OCI-LY7 (cell line): ENCODE measurements at regions not wholly inside any gene's neighbourhood (a gene's known extent, or its start where the extent isn't known, plus 50 kb on each side); places are given as distances from the start of the nearest gene placed in this dataset.

Experiments used
- EZH2phosphoT487 ChIP-seq: fragments of 200-600 bp; sonication (generic); IDR thresholded peaks from 2 replicates; pipeline ENCODE4 v1.6.1; 2018; ENCODE audit warnings: low read depth, borderline replicate concordance, mild to moderate bottlenecking, mixed run types, antibody characterized with exemption, low read length, moderate library complexity, mixed read lengths
- TF ChIP-seq, protein P1 (sequence below): fragments of 200-600 bp; sonication (generic); conservative IDR thresholded peaks from 2 replicates; pipeline ENCODE4 v1.5.1; 2014; ENCODE audit warnings: mild to moderate bottlenecking, antibody characterized with exemption, low read length, moderate library complexity, mixed read lengths

DNA sequence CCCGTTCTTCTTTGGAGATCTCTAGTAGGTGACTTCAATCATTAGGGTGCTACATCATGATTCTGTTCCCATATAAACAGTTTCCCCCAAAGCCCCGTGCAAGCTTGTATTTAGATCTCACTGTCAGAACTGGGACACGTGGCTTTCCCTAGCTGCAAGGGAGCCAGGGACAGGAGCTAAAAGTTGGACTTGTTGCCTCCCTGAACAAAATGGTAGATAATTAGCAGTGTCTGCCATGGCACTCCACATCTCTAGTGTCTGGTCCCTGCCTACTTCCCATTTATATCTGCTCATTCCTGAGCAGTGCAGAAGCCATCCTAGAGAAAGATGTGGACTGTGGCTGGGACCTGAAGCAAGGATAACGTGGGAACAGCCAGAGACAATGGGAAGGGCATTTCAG is 76.6 kb upstream of the FGFR2 start:
- no peak for TF ChIP-seq EZH2phosphoT487
- TF ChIP-seq, protein P1, sequence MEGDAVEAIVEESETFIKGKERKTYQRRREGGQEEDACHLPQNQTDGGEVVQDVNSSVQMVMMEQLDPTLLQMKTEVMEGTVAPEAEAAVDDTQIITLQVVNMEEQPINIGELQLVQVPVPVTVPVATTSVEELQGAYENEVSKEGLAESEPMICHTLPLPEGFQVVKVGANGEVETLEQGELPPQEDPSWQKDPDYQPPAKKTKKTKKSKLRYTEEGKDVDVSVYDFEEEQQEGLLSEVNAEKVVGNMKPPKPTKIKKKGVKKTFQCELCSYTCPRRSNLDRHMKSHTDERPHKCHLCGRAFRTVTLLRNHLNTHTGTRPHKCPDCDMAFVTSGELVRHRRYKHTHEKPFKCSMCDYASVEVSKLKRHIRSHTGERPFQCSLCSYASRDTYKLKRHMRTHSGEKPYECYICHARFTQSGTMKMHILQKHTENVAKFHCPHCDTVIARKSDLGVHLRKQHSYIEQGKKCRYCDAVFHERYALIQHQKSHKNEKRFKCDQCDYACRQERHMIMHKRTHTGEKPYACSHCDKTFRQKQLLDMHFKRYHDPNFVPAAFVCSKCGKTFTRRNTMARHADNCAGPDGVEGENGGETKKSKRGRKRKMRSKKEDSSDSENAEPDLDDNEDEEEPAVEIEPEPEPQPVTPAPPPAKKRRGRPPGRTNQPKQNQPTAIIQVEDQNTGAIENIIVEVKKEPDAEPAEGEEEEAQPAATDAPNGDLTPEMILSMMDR = no peak
